COR-L47 (cell line): ENCODE measurements at regions not wholly inside any gene's neighbourhood (a gene's known extent, or its start where the extent isn't known, plus 50 kb on each side); places are given as distances from the start of the nearest gene placed in this dataset.
"Not testable (repeated sequence)": the region's sequence is repeated elsewhere in the genome, so short reads cannot be mapped to it uniquely, and the experiment has no call there.

Experiments used
- DNase-seq: peaks from one replicate; lab custom pipeline; 2025; lab: John Stamatoyannopoulos, UW

DNA sequence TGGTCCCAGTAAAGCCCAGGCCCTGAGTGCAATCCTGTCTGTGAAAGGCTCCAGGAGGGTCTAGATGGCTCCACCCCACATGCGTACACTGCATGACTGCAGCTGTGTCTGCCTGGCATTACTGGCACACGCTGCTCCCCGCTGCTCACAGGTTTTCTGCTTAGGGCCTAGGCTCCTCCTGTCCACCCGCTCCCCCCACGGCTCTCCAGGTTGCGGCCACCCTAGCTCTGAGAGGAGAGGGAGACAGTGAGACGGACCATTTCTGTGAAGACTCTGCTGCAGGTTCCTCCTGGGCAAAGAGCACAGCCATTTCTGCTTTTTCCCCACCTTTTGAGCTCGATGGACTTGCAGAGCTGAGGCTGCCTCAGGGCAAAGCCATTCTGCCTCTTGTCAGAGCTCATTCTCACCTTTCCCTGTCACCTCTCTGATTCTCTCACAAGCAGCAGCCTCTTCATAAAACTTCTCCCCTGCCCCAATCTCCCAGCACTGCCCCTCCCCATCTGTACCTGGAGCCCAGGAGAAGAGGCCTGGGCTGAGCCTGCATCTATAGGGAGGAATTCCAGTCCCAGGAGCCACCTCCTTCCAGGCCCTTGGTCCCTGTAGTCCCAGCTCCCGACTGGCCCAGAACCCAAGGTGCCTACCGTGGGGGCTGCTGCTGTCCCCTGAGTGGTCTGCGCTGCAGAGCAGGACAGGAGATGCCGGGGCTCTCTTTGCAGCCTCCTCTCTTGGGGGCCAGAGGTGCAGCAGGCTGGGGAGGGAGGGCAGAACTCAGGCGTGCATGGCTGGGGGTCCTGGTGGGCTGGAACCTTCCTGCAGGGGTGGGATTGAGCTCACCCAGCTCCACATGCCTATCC, 433.7 kb upstream of the B3GAT1 start:
- DNase-seq: no peak

DNA sequence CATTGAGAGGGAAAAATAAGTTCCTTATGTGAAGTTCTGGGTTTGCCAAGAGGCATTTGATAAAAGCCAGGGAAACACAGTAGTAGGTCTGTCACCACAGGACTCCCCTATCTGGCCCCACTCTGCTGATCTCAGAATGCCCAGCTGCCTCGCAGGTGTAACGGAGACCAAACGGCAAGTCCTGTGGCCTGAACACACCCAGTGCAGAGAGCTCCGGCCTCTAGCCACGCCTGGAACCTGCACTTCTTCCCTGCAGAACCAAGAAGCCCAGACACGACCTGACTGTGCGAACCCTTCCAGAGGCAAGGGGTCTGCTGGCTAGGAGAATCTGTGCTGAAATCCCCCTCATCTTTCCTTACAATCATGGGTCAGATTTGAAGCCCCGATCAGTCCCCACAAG, 432.8 kb upstream of the B3GAT1 start:
- no peak for DNase-seq

- DNase-seq: no peak
These were observed 431.7 kb upstream of the B3GAT1 start for GRCh38 chr11:134843735-134844134.

GRCh38 chr11:134843020-134843419, 431.0 kb upstream of the B3GAT1 start:
- no peak for DNase-seq

GRCh38 chr11:134841972-134842371, 429.9 kb upstream of the B3GAT1 start:
- no peak for DNase-seq

DNA sequence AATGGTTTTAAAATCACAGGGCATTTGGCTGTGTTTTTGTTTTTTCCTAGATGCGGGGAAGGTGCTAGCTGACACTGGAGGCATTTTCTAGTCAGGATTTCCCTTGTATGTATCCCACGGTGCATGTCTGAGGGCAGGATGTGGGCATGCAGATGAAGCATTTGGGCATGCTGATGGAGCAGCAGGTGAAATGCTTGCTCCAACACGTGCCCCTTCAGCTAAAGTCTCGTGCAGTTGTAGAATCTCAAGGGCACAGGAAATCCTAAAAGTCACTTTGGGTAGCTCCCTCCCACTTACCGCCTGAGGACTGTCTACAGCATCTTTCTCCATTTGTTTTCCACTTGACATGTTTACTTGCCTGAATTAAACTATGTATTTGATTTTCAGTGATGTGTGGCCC, 429.4 kb upstream of the B3GAT1 start:
- no peak for DNase-seq

- DNase-seq: no peak
These were observed 428.9 kb upstream of the B3GAT1 start for GRCh38 chr11:134840945-134841344.

DNA sequence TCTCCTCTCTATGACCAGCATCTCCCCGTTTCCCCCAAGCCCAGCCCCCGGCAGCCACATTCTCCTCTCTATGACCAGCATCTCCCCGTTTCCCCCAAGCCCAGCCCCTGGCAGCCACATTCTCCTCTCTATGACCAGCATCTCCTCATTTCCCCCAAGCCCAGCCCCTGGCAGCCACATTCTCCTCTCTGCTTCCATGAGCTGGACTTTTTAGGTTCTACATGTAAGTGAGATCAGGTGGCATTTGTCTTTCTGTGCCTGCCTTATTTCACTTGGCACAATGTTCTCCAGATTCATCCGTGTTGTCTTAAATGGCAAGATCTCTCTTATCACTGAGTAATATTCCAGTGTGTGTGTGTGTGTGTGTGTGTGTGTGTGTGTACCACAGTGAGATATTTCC, 428.1 kb upstream of the B3GAT1 start:
- DNase-seq: not testable (repeated sequence)

DNA sequence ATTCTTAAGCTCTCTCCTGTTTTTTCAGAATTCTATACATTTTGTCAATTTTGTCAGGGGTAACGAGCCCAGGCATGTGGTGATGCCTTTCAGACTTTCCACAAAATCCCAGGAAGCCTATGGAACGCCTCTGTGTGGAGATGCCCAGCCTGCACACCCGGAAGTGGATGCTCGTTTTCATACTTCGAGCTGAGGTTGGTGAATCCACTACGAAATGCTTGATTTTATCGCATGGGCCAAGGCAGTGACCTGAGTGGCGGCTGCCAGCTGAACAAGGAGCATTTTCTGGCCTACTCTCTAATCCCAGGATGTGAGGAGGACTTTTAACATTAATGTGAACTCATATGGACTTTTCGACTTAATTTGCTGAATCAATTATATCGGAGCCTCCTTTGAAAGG, 426.7 kb upstream of the B3GAT1 start:
- DNase-seq: no peak

GRCh38 chr11:134837887-134838232, 425.8 kb upstream of the B3GAT1 start:
- DNase-seq: no peak

- DNase-seq: no peak
These were observed 425.3 kb upstream of the B3GAT1 start for GRCh38 chr11:134837166-134837886.

- no peak for DNase-seq
These were observed 424.5 kb upstream of the B3GAT1 start for GRCh38 chr11:134836561-134836960.

DNA sequence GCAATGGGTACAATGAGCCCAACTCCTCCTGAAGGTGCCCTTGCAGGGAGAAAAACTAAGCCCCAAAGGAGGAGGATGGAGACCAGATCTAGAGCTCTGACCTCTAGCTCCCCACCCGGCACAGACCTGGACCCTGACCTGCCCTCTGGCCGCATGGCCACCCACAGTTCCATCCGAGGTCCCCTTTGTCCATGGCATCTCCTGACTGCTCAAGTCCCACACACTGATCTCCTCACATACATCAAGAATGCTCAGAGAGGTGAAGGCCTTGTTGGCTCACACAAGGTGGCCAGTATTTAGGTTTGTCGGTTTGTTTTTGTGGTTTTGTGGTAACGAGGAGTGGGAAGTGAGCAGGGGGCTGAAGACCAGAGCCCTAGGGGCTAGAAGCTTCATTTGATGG, 423.5 kb upstream of the B3GAT1 start:
- no peak for DNase-seq

DNA sequence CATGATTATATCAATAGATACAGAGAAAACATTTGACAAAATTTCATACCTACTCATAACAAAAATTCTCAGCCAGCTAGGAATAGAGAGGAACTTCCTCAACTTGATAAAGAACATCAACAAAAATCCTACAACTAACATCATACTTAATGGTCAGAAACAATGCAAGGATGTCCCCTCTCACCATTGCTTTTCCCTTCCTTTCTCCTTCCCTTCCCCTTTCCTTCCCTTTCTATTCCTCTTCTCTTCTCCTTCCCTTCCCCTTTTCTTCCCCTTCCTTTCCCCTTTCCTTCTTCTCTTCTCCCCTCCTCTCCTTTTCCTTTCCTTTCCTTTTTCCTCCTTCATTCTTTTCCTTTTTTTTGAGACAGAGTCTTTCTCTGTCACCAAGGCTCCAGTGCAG, 418.3 kb upstream of the B3GAT1 start:
- no peak for DNase-seq

DNA sequence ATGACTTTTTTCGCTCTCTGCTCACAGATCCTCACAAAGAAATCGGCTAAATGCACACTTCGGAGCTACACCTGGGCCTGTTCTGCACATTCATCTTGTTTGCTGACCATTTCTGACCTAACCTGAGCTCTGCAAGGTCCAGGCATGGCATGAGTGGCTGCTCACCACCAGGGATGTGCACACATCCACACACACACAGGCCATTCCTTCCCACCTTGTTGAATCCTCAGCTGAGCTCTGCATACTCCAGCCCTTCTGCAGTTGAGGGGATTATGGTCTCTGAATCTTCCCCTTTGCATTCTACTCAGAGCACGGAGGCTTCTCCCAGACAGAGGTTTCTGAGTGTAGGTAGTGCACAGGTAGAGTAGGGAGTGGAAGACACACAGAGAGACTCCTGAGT, 411.9 kb upstream of the B3GAT1 start:
- no peak for DNase-seq

DNA sequence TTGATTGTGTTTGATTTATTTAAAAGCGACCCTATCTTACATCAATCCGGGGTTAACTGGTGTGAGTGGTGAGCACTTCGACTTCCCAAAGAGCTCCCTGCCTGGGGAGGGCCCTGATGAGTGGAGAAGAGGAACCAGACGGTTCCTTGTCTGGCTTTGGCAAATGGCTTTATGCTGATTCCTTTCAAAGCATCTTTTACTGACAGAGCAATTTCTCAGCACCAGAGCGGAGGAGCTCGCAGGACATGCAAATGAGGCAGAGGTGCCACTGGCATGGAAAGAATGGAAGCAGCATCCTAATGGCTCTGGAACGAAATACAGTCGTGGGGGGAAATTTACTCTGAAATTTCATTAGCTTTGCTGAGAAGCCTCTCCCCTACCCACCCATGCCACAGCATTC, 410.9 kb upstream of the B3GAT1 start:
- DNase-seq: no peak

- DNase-seq: no peak
These were observed 409.4 kb upstream of the B3GAT1 start for GRCh38 chr11:134821422-134821821.

DNA sequence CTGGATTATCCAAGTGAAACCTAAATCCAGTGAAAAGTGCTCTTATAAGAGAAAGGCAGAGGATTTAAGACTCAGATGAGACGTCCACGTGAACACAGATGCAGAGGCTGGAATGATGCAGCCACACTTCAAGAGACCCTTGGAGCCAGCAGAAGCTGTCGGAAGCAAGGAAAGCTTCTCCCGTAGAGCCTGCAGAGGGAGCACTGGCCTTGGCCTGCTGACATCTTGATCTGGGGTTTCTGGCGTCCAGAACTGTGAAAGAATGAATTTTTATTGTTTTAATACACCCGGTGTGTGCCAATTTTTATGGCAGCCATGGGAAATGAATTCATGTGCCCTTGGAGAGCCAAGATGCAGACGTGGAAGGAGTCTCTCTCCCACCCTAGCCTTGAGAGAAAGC, 407.0 kb upstream of the B3GAT1 start:
- no peak for DNase-seq

DNA sequence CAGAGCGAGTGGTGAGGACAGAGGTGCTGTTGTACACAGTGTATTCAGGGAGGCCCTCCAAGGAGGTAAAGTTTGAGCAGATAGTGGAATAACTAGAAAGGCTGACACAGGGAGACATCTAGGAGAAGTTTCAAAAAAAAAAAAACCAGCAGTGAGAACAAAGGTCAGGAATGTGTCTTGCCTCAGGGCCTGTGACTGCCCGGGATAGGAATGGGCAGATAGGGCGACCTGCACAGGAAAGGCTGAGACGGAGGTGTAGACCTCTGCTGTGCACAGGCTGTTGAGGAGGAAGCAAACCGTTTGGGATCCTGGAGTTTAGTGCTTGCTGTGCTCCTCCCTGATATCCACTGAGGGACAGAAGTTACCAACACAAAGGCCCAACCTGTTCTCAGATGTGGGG, 406.5 kb upstream of the B3GAT1 start:
- no peak for DNase-seq

GRCh38 chr11:134815404-134815803, 403.4 kb upstream of the B3GAT1 start:
- no peak for DNase-seq

GRCh38 chr11:134807997-134808396, 396.0 kb upstream of the B3GAT1 start:
- no peak for DNase-seq

- no peak for DNase-seq
These were observed 390.6 kb upstream of the B3GAT1 start for GRCh38 chr11:134802598-134802997.

GRCh38 chr11:134802116-134802515, 390.1 kb upstream of the B3GAT1 start:
- DNase-seq: no peak

- no peak for DNase-seq
These were observed 389.5 kb upstream of the B3GAT1 start for GRCh38 chr11:134801570-134801969.
